SU-DHL-6 (cell line): ENCODE measurements at regions not wholly inside any gene's neighbourhood (a gene's known extent, or its start where the extent isn't known, plus 50 kb on each side); places are given as distances from the start of the nearest gene placed in this dataset.

Experiments
- CTCF ChIP-seq: fragments of 200-600 bp; sonication (generic); IDR thresholded peaks from one replicate; pipeline ENCODE4 v1.5.1; 2017; ENCODE audit warnings: antibody characterized with exemption, mild to moderate bottlenecking, low read length, moderate library complexity; ENCODE audit not compliant: insufficient read depth, poor library complexity, severe bottlenecking
- EZH2phosphoT487 ChIP-seq: fragments of 200-600 bp; sonication (generic), shearing (Covaris generic); conservative IDR thresholded peaks from 2 replicates; pipeline ENCODE4 v1.6.1; 2018; ENCODE audit warnings: mild to moderate bottlenecking, antibody characterized with exemption, low read length, moderate library complexity, mixed read lengths

DNA sequence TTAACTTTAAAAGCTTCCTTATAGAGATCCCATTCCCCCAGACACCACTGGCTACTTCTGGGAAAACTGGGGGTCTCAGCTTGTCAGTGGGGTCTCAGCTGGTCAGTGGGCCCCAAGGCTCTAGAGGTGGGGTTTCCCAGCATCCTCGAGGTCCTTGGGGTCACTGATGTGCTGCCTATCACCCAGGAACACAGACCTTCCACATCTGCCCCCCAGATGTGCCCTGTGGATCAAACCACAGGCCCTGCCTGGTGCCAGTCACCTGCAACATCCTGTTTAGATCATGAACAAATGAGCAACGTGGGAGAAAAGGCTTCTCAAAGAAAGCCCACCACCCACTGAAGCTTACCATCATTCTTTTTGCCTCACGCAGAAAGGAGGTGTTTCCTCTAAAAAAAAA is 165.6 kb upstream of the FSTL4 start:
- TF ChIP-seq CTCF: no peak
- no peak for TF ChIP-seq EZH2phosphoT487
